ENCODE measurements at regions not wholly inside any gene's neighbourhood (a gene's known extent, or its start where the extent isn't known, plus 50 kb on each side); places are given as distances from the start of the nearest gene placed in this dataset.

DNA sequence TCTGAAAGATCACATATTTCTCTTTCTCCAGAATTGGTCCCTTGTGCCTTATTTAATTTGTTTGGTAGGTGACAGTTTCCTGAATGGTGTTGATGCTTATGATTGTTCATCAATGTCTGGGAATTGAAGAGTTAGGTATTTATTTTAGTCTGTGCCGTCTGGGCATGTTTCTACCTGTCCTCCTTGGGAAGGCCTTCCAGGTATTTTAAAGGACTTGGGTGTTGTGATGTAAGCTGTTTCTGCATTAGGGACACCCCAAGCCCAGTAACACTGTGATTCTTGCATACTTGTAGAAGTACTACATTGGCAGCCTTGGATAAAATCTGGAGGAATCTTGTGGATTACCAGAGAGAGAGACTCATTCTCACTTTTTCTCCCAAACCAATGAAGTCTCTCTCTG is 120.8 kb upstream of the CXXC4 start:
- TF ChIP-seq, protein P1, sequence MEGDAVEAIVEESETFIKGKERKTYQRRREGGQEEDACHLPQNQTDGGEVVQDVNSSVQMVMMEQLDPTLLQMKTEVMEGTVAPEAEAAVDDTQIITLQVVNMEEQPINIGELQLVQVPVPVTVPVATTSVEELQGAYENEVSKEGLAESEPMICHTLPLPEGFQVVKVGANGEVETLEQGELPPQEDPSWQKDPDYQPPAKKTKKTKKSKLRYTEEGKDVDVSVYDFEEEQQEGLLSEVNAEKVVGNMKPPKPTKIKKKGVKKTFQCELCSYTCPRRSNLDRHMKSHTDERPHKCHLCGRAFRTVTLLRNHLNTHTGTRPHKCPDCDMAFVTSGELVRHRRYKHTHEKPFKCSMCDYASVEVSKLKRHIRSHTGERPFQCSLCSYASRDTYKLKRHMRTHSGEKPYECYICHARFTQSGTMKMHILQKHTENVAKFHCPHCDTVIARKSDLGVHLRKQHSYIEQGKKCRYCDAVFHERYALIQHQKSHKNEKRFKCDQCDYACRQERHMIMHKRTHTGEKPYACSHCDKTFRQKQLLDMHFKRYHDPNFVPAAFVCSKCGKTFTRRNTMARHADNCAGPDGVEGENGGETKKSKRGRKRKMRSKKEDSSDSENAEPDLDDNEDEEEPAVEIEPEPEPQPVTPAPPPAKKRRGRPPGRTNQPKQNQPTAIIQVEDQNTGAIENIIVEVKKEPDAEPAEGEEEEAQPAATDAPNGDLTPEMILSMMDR (conservative IDR thresholded peaks at IDR 0.05; ENCODE audit: low read length), result no peak
- TF ChIP-seq EZH2phosphoT487 (IDR thresholded peaks at IDR 0.05; ENCODE audit: borderline replicate concordance, low read depth, low read length), result no peak
